HCT116 (cell line): ENCODE measurements at regions not wholly inside any gene's neighbourhood (a gene's known extent, or its start where the extent isn't known, plus 50 kb on each side); places are given as distances from the start of the nearest gene placed in this dataset.

Experiments used
- ATAC-seq: fragments of 200-7000 bp; cut with Tn5 transposase; 2 replicates; pipeline ENCODE4 v1.9.1; 2020; ENCODE audit warnings: mild to moderate bottlenecking, moderate library complexity
- BruUV-seq: library from RNA; stranded (reverse); fragments of 400-500 nt; replicated peaks from 2 replicates; lab custom pipeline; 2021; lab: Mats Ljungman, UMichigan
- CTCF ChIA-PET: fragments of 300-600 bp; sonication (Branson Sonifier 250); formaldehyde crosslinking; loops from one replicate; lab custom pipeline; 2021; ENCODE audit warnings: antibody characterized with exemption; lab: Charles Lee
- POLR2A ChIA-PET: fragments of 300-600, 350-600 bp; sonication (Branson Sonifier 250); formaldehyde crosslinking; loops from one replicate; lab custom pipeline; 2021; ENCODE audit warnings: antibody characterized with exemption; lab: Charles Lee
- RAD21 ChIA-PET, 2 experiments: fragments of 300-600 bp; sonication (Branson Sonifier 250); formaldehyde crosslinking; loops; one replicate each; lab custom pipeline; 2023; ENCODE audit warnings: low total read pairs in 2 of 2; ENCODE audit not compliant: uncharacterized antibody in 2 of 2, unreplicated experiment in 2 of 2, low non-redundant PET in 1 of 2; lab: Charles Lee
- DNase-seq: peaks from one replicate; pipeline ENCODE4 v3.0.0-alpha.2; 2010; ENCODE audit warnings: low read depth, low spot score
- H2AFZ ChIP-seq: fragments of 200-600 bp; shearing (Covaris generic), sonication (generic); 2 replicates; pipeline ENCODE4 v1.6.1; 2017; ENCODE audit warnings: low read depth, mixed run types, mixed read lengths, antibody characterized with exemption, low read length; ENCODE audit not compliant: poor library complexity, severe bottlenecking
- H3K27ac ChIP-seq: 2 replicates; pipeline ENCODE4 v1.5.1; 2012; ENCODE audit warnings: low read depth, low read length
- H3K27me3 ChIP-seq: fragments of 200-600 bp; sonication (generic); 2 replicates; pipeline ENCODE4 v1.6.1; 2016; ENCODE audit warnings: mixed run types, low read length, mixed read lengths; ENCODE audit not compliant: insufficient read depth
- H3K36me3 ChIP-seq, 2 experiments: fragments of 200-500 bp in 1 of 2; fragments of 200-600 bp in 1 of 2; sonication (Bioruptor generic) in 1 of 2; sonication (generic) in 1 of 2; 2 replicates each; pipeline versions ENCODE4 v1.5.1 to v1.6.1; 2014 to 2016; ENCODE audit warnings: low read length in 2 of 2, inconsistent platforms in 1 of 2, mixed read lengths in 1 of 2, mixed run types in 1 of 2; ENCODE audit not compliant: insufficient read depth in 2 of 2, control insufficient read depth in 1 of 2
- H3K4me1 ChIP-seq, 2 experiments: fragments of 200-600 bp in 1 of 2; sonication (generic) in 1 of 2; 2 replicates each; pipeline versions ENCODE4 v1.5.1 to v1.6.1; 2012 to 2017; ENCODE audit warnings: low read length in 2 of 2, inconsistent platforms in 1 of 2, mild to moderate bottlenecking in 1 of 2, mixed read lengths in 1 of 2, mixed run types in 1 of 2, moderate library complexity in 1 of 2; ENCODE audit not compliant: insufficient read depth in 2 of 2, control insufficient read depth in 1 of 2
- H3K4me2 ChIP-seq: fragments of 200-600 bp; sonication (generic); 2 replicates; pipeline ENCODE4 v1.6.1; 2017; ENCODE audit warnings: mixed run types, low read length, mixed read lengths
- H3K4me3 ChIP-seq, 2 experiments: fragments of 200-600 bp in 1 of 2; sonication (generic) in 1 of 2; replicated peaks in 1 of 2; 2 replicates each; pipeline ENCODE4 v1.5.1; 2011 to 2016; ENCODE audit warnings: low read length in 2 of 2, control low read depth in 1 of 2, low read depth in 1 of 2, mild to moderate bottlenecking in 1 of 2, mixed read lengths in 1 of 2, mixed run types in 1 of 2
- H3K79me2 ChIP-seq: fragments of 200-600 bp; sonication (generic); 2 replicates; pipeline ENCODE4 v1.6.1; 2017; ENCODE audit warnings: mild to moderate bottlenecking, mixed run types, low read length, moderate library complexity, mixed read lengths; ENCODE audit not compliant: insufficient read depth
- H3K9ac ChIP-seq: fragments of 200-600 bp; sonication (generic); 2 replicates; pipeline ENCODE4 v1.6.1; 2016; ENCODE audit warnings: low read length, mixed read lengths
- H3K9me2 ChIP-seq: fragments of 200-600 bp; sonication (generic), shearing (Covaris generic); 2 replicates; pipeline ENCODE4 v1.6.1; 2017; ENCODE audit warnings: mixed run types, mild to moderate bottlenecking, moderate library complexity; ENCODE audit not compliant: insufficient read depth
- H3K9me3 ChIP-seq, 2 experiments: fragments of 200-500 bp in 1 of 2; fragments of 200-600 bp in 1 of 2; sonication (Bioruptor generic) in 1 of 2; sonication (generic) in 1 of 2; 2 replicates each; pipeline ENCODE4 v1.6.1; 2014 to 2017; ENCODE audit warnings: low read length in 2 of 2, mixed read lengths in 2 of 2, inconsistent platforms in 1 of 2, low read depth in 1 of 2, mild to moderate bottlenecking in 1 of 2, mixed run types in 1 of 2, moderate library complexity in 1 of 2; ENCODE audit not compliant: control insufficient read depth in 1 of 2, insufficient read depth in 1 of 2
- H4K20me1 ChIP-seq: fragments of 200-600 bp; sonication (generic), shearing (Covaris generic); 2 replicates; pipeline ENCODE4 v1.6.1; 2017; ENCODE audit warnings: mixed run types, mild to moderate bottlenecking, moderate library complexity; ENCODE audit not compliant: insufficient read depth
- JUND ChIP-seq: IDR thresholded peaks from 2 replicates; pipeline ENCODE4 v1.6.1; 2012
- MAX ChIP-seq: IDR thresholded peaks from 2 replicates; pipeline ENCODE4 v1.6.1; 2012
- POLR2AphosphoS5 ChIP-seq: IDR thresholded peaks from 2 replicates; pipeline ENCODE4 v1.6.1; 2011; ENCODE audit warnings: mild to moderate bottlenecking, low read depth, low read length, moderate library complexity
- YY1 ChIP-seq: IDR thresholded peaks from 2 replicates; pipeline ENCODE4 v1.6.1; 2011; ENCODE audit warnings: low read length, low read depth, moderate library complexity, mild to moderate bottlenecking; ENCODE audit not compliant: insufficient replicate concordance; ENCODE audit errors: extremely low read depth
- intact Hi-C: fragments of 100-400 bp; cut with micrococcal nuclease; formaldehyde crosslinking; loops from 2 replicates; pipeline ENCODE4 v1.10.0; 2022

- no peaks in the 10 kb centered on the region for H3K4me1 ChIP-seq
- POLR2A ChIA-PET = no interaction called here
- no peak overlapping the region for H3K27ac ChIP-seq
- no TSS peak for BruUV-seq
- no peak for ATAC-seq
- CTCF ChIA-PET = no interaction called here
- H3K9ac ChIP-seq = no peak overlapping the region
- intact Hi-C loops = no loop called here
- H3K4me3 ChIP-seq = no peak overlapping the region
- no peak overlapping the region for H3K4me2 ChIP-seq
- H4K20me1 ChIP-seq = no peaks in the 10 kb centered on the region
- no peaks in the 10 kb centered on the region for H3K9me2 ChIP-seq
- H3K27me3 ChIP-seq = no peaks in the 10 kb centered on the region
- H3K9me3 ChIP-seq = no peaks in the 10 kb centered on the region
- TF ChIP-seq POLR2AphosphoS5 = no peak
- TF ChIP-seq YY1 = no peak
- TF ChIP-seq MAX = no peak
- no peak for DNase-seq
- RAD21 ChIA-PET = no interaction called here
- no peak overlapping the region for H2AFZ ChIP-seq
- no peaks in the 10 kb centered on the region for H3K36me3 ChIP-seq
- H3K79me2 ChIP-seq = no peaks in the 10 kb centered on the region
These were observed 108.3 kb downstream of the SLITRK1 start for GRCh38 chr13:83773961-83774360.

- CTCF ChIA-PET = no interaction called here
- Histone ChIP-seq H3K36me3 (no peaks in the 10 kb centered on the region), H3K4me1 (no peaks in the 10 kb centered on the region)
- intact Hi-C loops = no loop called here
- no peak for ATAC-seq
- TF ChIP-seq JUND = no peak
- TF ChIP-seq, all 23 proteins: peak for 0
- POLR2A ChIA-PET = no interaction called here
- RAD21 ChIA-PET = no interaction called here
- Histone ChIP-seq H3K9me2 (no peaks in the 10 kb centered on the region), H3K9me3 (no peaks in the 10 kb centered on the region), H2AFZ (no peak overlapping the region), H3K79me2 (no peaks in the 10 kb centered on the region), H3K27ac (no peak overlapping the region), H3K4me3 (no peak overlapping the region), H3K4me2 (no peak overlapping the region), H4K20me1 (no peaks in the 10 kb centered on the region), H3K9ac (no peak overlapping the region), H3K27me3 (no peaks in the 10 kb centered on the region)
- BruUV-seq = no TSS peak
- DNase-seq = no peak
These were observed 116.5 kb downstream of the SLITRK1 start for GRCh38 chr13:83765796-83766195.
